ENCODE measurements at regions not wholly inside any gene's neighbourhood (a gene's known extent, or its start where the extent isn't known, plus 50 kb on each side); places are given as distances from the start of the nearest gene placed in this dataset.
A peak's percentile ranks its signal among the peaks of the same experiment; 100 is the strongest.

GRCh38 chr9:107172160-107172978 is 110.7 kb upstream of the RAD23B start:
- peak; percentile 80 for DNase-seq

- no peak for DNase-seq
Observed at GRCh38 chr9:107172979-107173347, 110.1 kb upstream of the RAD23B start.

GRCh38 chr9:107173422-107174180 is 109.5 kb upstream of the RAD23B start:
- DNase-seq, result no peak

GRCh38 chr9:107174441-107174840 is 108.6 kb upstream of the RAD23B start:
- DNase-seq, result no peak

- no peak for DNase-seq
Observed at GRCh38 chr9:107175041-107175440, 108.0 kb upstream of the RAD23B start.

- no peak for DNase-seq
Observed at GRCh38 chr9:107175816-107176435, 107.2 kb upstream of the RAD23B start.

- peak; percentile 65 for DNase-seq
Observed at GRCh38 chr9:107176436-107177151, 106.5 kb upstream of the RAD23B start.

- DNase-seq, result no peak
Observed at GRCh38 chr9:107177243-107177839, 105.7 kb upstream of the RAD23B start.

GRCh38 chr9:107177857-107178256 is 105.2 kb upstream of the RAD23B start:
- no peak for DNase-seq

- DNase-seq, result no peak
Observed at GRCh38 chr9:107178293-107178692, 104.8 kb upstream of the RAD23B start.

GRCh38 chr9:107180206-107180605 is 102.9 kb upstream of the RAD23B start:
- DNase-seq, result no peak

GRCh38 chr9:107183176-107183575 is 99.9 kb upstream of the RAD23B start:
- DNase-seq, result no peak

GRCh38 chr9:107188376-107188775 is 94.7 kb upstream of the RAD23B start:
- no peak for DNase-seq

- DNase-seq, result no peak
Observed at GRCh38 chr9:107190061-107190935, 92.8 kb upstream of the RAD23B start.

GRCh38 chr9:107190936-107191290 is 92.2 kb upstream of the RAD23B start:
- no peak for DNase-seq

- no peak for DNase-seq
Observed at GRCh38 chr9:107193251-107193650, 89.8 kb upstream of the RAD23B start.

- no peak for DNase-seq
Observed at GRCh38 chr9:107198718-107199117, 84.4 kb upstream of the RAD23B start.

- no peak for DNase-seq
Observed at GRCh38 chr9:107208121-107208520, 75.0 kb upstream of the RAD23B start.

GRCh38 chr9:107210775-107211174 is 72.3 kb upstream of the RAD23B start:
- DNase-seq, result no peak

GRCh38 chr9:107211284-107211923 is 71.7 kb upstream of the RAD23B start:
- DNase-seq, result no peak

- no peak for DNase-seq
Observed at GRCh38 chr9:107212613-107213012, 70.5 kb upstream of the RAD23B start.

Data from left hindlimb (tissue), 1 donor.